NCI-H526 (cell line): ENCODE measurements at regions not wholly inside any gene's neighbourhood (a gene's known extent, or its start where the extent isn't known, plus 50 kb on each side); places are given as distances from the start of the nearest gene placed in this dataset.
"Not testable (repeated sequence)": the region's sequence is repeated elsewhere in the genome, so short reads cannot be mapped to it uniquely, and the experiment has no call there.

Source experiments
- DNase-seq, 2 experiments: peaks; one replicate each; lab custom pipeline; 2025; lab: John Stamatoyannopoulos, UW

DNA sequence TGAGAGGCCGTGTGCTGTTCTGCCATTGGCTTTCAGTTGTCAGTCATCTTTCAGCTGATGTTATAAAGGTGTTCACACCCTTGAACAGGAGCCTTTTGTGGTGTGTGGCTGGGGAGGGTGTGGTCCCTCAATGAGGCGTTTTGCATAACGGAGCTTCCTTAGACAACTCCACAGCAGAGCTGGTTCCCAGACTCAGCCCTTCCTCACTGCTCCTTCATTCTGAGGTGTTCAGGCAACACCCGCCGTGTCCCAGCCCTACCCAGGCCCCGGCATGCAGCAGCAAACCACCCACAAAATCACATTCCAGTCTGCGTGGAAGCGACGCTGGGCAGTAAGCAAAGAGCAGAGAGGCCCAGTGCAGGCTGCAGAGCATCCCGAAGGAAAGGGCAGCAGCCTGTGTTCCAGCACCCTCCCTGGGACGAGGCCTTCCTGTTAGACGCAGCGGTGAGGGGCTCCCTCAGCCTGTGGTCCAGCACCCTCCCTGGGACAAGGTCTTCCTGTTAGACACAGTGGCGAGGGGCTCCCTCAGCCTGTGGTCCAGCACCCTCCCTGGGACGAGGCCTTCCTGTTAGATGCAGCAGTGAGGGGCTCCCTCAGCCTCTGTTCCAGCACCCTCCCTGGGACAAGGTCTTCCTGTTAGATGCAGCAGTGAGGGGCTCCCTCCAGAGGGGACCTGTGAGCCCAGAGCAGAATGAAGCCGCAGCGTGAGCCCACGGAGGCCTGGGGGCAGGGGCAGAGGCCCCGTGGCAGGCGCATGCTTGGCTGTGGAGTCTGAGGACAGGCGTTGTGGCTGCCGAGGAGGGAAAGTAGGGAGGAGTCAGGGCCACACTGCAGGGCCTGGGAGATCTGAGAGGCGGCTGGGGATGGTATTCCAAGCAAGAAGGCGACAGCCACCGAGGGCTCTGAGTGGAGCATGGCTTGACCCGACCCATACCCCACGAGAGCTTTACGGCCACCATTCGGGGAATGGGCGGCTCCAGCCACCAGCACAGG, 201.8 kb upstream of the HDAC4 start:
- DNase-seq: peak; percentile 97

DNA sequence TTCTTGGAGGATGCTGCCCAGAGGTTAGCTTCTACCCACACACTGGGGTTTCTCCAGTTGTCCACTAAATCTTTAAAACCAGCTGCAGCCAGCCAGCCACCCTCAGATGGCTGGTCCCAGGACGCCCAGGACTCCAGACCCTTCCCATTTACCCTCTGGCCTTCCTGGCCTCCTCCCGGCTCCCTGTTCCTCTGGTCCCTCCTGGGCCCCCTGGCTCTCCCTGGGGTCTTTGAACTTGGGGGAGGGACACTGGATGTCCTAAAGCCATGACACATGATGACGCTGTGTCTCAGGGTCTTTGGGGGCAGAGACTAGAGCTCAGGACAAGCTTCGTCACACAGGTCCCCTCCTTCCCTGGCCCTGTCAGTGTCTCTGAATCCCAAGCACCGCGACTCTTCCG, 201.1 kb upstream of the HDAC4 start:
- no peak for DNase-seq

DNA sequence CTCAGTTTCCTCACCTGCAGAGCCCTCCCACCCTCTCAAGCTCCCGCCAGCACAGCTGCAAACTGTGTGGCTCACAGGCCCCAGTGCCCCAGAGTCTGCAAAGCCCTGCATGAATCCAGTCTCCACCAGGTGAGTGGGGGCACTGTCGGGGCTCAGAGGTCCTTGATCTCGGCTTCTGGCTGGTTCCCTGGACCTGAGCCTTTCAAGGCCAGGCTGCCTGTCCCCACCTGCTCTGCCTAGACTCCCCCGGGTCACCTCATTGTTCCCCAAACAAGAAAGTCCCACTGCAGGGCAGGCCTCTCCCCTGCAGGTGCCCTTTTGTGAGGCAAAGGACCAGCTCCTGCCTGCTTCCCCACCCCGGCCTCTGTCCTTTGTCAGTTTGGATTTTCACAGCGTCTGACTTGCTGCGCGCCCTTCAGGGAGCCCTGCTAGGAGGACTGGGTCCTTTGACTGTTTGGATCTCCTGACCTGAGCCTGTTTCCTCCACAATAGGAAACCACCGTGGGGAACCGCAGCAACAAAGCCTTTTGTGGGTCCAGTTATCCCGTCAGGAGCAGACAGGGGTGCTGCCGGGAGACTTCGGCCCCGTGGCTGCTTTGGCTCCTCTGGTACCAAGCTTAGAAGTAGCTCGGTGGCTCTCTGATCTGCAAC, 200.5 kb upstream of the HDAC4 start:
- DNase-seq: peak in 1 of 2 experiments; percentile 38

DNA sequence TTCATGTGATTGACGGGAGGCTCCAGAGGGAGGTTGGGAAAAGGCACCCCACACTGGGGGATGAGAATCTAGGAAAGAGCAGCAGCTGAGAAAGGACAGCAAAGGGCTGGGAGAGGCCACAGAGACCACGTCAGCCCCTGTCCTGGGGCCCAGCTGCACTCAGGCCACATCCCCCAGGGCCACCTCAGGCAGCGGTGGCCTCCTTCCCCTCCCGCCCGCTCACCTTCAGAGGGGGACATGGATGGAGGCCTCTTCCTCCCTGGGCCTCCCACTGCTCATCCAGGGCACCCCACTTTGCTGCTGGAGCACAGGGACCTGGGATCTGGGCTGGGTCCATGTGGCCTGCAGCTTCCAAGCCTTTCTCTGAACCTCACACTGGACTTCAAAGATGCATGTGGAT, 199.8 kb upstream of the HDAC4 start:
- DNase-seq: no peak

DNA sequence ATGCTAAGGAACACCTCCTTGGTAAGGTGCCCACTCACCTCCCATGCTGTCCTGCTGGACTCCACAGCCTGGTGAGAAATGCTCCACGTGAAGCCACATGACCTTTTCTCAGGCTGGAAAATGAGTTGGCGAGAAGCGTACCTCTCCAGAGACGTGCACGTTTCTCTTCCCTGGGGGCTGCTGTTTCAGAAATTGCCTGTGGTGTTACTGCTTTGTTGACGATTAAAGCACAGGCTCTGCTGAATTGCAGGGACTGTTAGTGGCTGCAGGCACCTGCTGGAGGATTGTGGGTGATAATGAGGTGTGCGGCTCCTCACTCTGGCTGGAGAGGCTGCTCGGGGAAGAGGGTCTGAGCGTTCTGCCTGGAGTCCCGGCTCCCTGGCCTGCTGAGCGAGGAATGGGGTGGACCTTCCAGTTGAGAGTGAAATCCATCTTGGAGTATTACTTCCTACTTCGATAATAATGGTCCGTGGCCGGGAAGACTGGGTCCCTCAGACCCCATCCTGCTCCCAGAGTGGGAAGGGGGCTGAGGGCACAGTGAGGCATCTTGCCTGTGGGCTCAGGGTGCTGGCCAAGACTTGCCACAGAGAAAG, 199.3 kb upstream of the HDAC4 start:
- DNase-seq: no peak

DNA sequence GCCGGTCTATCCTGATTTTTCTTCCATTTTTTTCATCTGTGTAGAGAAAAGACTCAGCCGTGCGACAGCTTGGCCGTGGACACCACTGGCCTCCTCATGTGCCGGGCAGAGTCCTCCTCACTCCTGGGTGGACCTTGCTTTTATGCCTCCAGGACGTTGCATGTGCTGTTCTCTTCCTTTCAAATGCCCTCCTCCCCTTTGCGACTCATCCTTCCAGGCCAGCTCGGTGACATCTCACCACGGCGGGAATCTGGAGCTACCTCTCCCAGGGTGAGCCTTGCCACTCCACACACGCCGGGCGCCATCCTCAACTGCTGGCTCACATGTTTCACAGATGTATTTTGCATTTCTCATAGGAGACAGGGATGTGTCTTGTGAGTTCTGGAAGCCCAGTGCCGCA, 198.5 kb upstream of the HDAC4 start:
- DNase-seq: no peak

DNA sequence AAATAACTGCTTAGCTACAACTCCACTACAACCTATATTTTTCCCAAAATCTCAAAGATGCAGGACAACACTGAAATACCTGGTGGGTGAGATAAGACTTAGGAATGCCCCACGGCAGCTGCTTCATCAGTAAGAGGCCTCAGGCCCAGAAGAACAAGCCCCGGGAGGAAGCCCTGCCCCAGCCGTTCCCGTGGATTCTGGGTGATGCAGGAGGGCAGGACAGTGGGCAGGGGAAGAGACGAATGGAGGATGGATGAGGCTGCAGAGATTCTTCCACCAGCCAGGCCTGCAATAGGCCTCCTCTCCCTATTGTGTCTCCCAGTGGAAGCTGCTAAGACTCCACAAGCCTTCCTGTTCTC, 197.9 kb upstream of the HDAC4 start:
- no peak for DNase-seq

DNA sequence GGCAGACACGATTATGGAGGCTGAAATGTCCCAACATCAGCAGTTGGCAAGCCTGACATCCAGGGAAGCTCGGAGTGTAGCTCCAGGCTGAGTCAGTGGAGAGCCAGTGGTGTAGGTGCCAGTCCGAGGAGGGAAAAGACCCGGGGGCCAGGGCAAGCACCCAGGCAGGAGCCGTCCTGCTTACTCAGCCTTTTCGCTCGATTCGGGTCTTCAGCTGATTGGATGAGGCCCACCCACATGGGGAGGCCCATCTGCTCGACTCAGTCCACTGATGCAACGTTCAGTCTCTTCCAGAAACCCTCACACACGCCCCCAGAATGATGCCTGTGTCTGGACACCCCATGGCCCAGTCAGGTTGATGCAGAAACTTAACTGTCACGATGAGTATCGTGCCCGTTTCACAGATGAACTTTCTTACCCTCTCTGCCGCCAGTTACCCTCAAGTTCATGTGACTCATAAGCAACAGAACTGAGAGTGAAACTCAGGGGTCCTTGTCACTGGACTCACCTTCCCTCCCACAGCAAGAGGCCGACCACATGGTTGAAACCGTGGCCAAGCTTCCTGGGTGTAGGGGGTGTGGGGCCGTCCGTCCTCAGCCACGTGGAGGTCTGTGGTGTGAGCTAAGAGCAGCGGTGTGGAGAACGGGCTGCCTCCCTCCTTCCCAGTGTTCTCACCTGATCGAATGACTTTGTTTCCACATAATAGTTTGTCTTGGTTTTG, 197.4 kb upstream of the HDAC4 start:
- DNase-seq: no peak

DNA sequence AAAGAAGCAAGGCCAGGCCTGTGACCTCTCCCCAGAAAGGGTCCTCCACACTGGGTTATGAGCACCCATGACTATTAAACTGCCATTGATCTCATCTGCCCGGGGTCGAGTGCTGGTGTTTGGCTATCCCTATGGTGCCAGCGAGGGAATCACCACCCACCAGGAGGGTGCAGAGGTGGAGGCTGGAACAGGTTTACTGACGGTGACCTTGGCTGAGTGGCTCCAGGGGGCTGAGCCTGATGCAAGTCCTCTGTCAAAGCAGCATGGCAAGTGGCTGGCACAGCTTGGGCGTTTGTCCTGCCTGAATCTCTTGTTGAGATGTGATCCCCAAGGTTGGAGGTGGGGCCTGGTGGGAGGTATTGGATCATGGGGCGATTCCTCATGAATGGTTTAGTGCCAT, 196.4 kb upstream of the HDAC4 start:
- no peak for DNase-seq

DNA sequence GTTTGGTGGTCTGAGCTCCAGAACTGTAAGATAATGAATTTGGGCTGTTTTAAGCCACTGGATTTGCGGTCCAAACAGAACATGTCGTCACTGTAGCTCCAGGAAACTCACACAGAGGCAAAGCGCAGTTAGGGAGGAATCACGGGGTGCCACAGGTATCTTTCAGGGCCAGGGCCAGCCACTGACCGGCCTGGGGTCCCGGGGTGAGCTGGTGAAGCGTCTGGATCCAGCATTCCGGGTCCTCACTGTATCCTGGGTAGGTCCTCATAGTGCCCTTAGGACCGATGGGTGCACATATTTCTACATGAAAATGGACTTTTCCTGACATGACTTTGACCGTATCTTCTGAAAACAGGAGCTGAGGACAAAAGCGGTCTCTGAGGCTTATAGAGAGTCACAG, 196.0 kb upstream of the HDAC4 start:
- DNase-seq: no peak

DNA sequence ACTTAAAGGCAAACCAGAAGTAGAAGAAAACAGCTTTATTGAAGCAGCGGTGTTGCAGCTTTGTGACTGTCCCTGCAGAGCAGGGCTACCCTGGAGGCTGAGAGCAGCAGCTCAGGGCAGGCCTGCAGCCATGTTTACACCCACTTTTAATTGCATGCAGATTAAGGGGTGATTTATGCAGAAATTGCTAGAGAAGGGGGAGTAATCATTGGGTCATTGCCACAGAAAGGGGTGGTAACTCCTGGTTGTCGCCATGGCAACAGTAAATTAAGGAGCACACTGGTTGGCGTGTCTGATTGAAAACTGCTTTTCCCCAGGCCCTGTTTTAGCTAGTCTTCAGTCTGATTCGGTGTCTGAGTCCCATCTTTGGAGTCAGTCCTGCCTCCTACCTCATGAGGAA, 195.4 kb upstream of the HDAC4 start:
- peak; percentile 40 to 47 for DNase-seq

DNA sequence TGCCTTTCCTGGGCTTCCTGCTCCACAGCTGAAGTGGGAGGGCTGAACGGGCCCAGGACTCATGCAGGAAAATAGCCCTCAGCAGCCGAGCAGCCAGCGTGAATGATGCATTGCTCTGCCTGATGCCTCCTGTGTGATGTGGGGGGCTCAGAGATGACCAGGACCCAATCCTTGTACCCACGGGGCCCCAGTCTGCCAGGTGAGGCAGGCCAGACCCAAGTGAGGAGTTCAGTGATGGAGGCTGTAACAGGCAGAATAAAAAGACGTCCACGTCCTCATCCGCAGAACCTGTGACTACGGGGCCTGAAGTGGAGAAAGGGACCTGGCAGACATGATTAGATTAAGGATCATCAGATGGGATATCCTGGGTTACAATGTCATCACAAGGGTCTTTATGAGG, 194.9 kb upstream of the HDAC4 start:
- DNase-seq: no peak

DNA sequence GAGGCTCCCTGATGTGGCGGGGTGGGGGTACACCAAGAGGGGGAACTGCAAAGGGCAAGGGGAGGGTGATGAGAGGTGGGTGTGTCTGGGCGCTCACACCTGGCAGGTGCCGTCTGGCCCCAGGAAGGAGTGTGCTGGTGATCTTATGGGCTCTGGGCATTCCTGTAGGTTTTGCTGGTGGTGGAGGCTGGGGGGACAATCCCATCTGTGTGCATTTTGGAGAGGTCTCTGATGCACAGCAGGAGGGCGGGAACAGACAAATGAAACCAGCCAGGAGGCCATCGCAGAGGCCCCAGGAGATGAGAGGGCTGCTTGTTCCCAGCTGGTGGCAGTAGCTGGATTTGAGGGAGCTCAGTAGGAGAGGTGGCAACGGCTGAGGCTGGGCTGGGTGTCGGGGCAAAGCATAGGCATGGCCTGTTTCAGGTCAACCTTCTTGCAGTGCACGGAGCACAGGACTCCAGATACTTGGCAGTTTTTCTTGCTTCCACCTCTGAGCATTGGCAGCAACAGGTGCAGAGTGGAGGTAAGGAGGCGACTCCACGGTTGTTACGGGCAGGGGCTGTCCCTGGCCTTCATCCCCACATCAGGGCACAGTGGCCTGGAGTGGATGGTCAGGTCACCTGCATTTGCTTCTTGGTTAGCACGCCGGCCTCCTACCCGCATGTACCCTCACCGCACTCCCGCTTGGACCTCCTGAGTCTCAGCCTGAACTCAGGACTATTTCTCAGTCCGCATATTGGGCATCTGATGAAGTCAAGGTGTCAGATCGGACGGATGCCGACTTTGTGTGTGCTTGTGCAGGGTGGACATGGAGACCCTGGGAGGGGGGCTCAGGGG, 194.2 kb upstream of the HDAC4 start:
- no peak for DNase-seq

DNA sequence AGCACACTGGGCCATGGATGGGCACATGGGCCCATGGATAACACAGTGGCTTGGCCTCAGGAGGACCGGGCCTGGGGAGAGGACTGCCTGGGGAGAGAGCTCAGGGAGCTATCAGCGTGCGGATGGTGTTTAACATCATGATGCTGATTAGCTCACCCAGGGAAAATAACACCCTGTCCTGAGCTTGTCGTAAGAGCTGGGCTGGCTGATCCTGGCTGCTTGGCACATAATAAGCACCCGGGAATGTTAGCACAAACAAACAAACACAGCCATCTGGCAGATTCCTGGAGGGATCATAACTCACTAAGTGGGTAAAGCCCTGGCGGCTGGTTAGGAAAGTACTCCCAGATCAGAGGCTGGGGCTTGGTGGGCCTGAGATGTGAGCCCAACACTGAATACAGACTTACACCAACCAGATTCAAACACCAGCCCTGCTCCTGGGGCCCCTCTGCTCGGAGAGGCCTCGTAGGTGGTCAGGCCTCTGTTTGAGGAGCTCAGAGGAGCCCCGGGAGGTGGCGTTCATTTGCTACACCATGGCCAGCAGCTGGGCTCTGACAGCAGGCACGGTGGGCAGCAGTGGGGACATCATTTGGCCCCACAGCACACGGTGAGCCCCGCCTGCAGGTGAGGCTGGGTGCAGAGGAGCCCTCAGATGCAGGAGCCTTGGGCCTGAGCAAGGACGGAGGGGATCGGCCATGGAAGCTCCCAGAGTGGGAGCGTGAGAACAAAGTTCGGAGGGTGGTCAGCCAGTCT, 193.4 kb upstream of the HDAC4 start:
- no peak for DNase-seq

DNA sequence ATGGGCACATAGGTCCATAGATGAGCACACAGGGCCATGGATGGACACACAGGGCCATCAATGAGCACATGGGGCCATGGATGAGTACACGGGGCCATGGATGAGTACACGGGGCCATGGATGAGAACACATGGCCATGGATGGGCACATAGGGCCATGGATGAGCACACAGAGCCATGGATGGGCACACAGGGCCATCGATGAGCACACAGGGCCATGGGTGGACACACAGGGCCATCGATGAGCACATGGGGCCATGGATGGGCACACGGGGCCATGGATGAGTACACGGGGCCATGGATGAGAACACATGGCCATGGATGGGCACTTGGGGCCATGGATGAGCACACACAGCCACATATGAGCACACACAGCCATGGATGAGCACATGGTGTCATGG, 192.6 kb upstream of the HDAC4 start:
- DNase-seq: no peak

DNA sequence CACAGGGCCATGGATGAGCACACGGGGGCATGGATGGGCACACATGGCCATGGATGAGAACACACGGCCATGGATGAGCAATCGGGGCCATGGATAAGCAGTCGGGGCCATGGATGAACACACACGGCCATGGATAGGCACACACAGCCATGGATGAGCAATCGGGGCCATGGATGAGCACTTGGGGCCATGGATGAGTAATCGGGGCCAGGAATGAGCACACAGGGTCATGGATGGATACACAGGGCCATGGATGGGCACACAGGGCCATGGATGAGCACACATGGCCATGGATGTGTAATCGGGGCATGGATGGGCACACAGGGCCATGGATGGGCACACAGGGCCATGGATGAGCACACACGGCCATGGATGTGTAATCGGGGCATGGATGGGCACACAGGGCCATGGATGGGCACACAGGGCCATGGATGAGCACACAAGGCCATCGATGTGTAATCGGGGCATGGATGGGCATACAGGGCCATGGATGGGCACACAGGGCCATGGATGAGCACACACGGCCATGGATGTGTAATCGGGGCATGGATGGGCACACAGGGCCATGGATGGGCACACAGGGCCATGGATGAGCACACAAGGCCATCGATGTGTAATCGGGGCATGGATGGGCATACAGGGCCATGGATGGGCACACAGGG, 191.9 kb upstream of the HDAC4 start:
- not testable (repeated sequence) for DNase-seq

DNA sequence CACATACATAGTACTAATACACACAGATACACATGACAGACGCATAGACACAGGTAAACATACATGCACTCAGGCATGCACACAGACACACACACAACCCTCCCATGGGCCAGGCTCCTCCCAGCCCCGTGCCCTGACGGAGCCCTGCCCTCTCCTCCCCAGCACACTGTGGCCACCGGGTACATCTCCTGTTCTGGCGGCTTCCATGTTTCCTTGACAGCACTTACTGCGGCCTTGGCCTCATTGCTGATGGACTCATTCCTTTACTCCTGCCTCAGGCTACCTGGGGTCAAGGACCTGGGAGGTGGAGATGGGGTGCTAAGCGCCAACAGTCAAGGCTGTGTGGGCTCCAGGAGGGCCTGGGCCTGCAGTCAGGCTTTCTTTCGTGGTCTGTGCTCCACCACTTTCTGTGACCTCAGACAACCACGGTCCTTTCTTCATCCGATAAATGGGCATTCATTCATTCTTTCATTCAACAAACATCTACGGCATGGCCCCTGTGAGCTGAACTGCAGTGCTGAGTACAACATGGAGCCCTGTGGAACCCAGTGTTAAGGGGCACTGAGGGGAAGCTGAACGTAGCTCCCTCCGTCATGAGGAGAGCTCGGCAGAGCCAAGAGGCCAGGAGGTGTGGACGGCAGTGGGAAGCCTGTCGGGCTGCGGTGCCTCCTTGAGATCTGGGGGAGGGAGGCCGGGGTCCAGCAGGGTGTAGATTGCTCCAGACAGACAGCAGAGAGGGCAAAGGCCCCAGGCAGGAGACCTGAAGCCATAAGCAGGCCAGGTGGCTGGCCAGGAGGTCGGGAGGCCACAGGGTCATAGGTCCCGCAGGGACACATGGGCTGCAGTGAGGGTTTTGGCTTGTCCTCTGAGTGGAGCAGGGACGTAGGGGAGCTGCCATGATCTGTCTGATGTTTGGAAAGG, 190.4 kb upstream of the HDAC4 start:
- DNase-seq: no peak

DNA sequence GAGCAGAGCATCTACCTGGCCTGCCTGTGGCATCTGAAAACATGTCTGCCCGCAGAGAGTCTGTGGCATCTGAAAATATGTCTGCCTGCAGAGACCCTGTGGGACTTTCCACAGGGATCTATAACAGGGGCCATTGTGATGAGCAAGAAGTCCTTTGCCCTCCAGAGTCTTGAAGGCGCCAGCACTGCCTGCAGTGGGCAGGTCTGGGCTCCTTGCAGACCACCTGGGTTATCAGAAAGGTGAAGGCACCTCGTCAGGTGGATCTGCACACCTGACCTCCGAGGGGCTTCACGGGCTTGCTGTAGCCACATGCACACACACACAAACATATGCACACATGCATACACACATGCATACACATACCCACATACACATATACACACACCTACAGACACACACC, 189.5 kb upstream of the HDAC4 start:
- no peak for DNase-seq

DNA sequence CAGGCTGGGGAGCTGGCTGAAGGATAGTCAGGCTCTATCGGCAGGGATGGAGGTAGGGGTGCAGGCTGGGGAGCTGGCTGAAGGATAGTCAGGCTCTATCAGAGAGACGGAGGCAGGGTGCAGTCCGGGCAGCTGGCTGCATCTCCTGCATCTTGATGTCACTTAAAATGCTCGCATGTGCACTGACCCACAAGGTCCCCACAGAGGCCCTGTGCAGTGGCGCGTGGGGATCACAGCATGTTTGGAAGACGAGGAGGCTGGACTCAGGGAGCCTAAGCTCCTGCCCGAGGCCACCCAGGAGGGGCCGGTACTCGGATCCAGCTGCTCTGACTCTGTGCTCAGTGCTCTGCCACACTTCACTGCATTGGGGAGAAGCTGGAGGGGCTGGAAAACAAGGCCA, 189.0 kb upstream of the HDAC4 start:
- DNase-seq: no peak
